Upper lobe of left lung (tissue), 4 donors: ENCODE measurements at regions not wholly inside any gene's neighbourhood (a gene's known extent, or its start where the extent isn't known, plus 50 kb on each side); places are given as distances from the start of the nearest gene placed in this dataset.

ENCODE experiments used
- EP300 ChIP-seq, 4 donors: sonication (generic); formaldehyde crosslinking; IDR thresholded peaks; one replicate each; pipeline ENCODE4 v1.5.1; 2017; ENCODE audit warnings: antibody characterized with exemption in 4 of 4, control low read depth in 2 of 4
- TF ChIP-seq, protein P1 (sequence below), 6 experiments: fragments of 450-650 bp in 4 of 6; fragments of 200-600 bp in 2 of 6; sonication (generic) in 2 of 6; IDR thresholded peaks; one replicate each; pipeline ENCODE4 v1.5.1; 2016 to 2019; ENCODE audit warnings: antibody characterized with exemption in 6 of 6

GRCh38 chr5:125713109-125713805 lies 710.0 kb upstream of the GRAMD2B start:
- TF ChIP-seq EP300 (IDR thresholded peaks at IDR 0.05): no peak
- TF ChIP-seq, protein P1, sequence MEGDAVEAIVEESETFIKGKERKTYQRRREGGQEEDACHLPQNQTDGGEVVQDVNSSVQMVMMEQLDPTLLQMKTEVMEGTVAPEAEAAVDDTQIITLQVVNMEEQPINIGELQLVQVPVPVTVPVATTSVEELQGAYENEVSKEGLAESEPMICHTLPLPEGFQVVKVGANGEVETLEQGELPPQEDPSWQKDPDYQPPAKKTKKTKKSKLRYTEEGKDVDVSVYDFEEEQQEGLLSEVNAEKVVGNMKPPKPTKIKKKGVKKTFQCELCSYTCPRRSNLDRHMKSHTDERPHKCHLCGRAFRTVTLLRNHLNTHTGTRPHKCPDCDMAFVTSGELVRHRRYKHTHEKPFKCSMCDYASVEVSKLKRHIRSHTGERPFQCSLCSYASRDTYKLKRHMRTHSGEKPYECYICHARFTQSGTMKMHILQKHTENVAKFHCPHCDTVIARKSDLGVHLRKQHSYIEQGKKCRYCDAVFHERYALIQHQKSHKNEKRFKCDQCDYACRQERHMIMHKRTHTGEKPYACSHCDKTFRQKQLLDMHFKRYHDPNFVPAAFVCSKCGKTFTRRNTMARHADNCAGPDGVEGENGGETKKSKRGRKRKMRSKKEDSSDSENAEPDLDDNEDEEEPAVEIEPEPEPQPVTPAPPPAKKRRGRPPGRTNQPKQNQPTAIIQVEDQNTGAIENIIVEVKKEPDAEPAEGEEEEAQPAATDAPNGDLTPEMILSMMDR (IDR thresholded peaks at IDR 0.05): no peak
